ENCODE measurements at regions not wholly inside any gene's neighbourhood (a gene's known extent, or its start where the extent isn't known, plus 50 kb on each side); places are given as distances from the start of the nearest gene placed in this dataset.

- Histone ChIP-seq H3K4me3 (replicated peaks; ENCODE audit: low read depth, low read length) (no peak overlapping the region), H3K27me3 (replicated peaks; ENCODE audit: control insufficient read depth, insufficient read depth, low read length) (no peaks in the 10 kb centered on the region), H3K36me3 (ENCODE audit: control insufficient read depth, insufficient read depth, low read length) (no peaks in the 10 kb centered on the region)
- DNase-seq (ENCODE audit: extremely low read depth, insufficient read length): no peak
- no peak for TF ChIP-seq CTCF (IDR thresholded peaks at IDR 0.05; ENCODE audit: insufficient read depth, low read length, poor library complexity, severe bottlenecking)
Measured at GRCh38 chr1:58211869-58212268, 334.7 kb downstream of the OMA1 start.

GRCh38 chr1:58209575-58209974, 337.0 kb downstream of the OMA1 start:
- Histone ChIP-seq H3K4me3 (replicated peaks; ENCODE audit: low read depth, low read length) (no peak overlapping the region), H3K36me3 (ENCODE audit: control insufficient read depth, insufficient read depth, low read length) (no peaks in the 10 kb centered on the region), H3K27me3 (replicated peaks; ENCODE audit: control insufficient read depth, insufficient read depth, low read length) (no peaks in the 10 kb centered on the region)
- no peak for DNase-seq (ENCODE audit: extremely low read depth, insufficient read length)
- no peak for TF ChIP-seq CTCF (IDR thresholded peaks at IDR 0.05; ENCODE audit: insufficient read depth, low read length, poor library complexity, severe bottlenecking)

- no peak for TF ChIP-seq CTCF (IDR thresholded peaks at IDR 0.05; ENCODE audit: insufficient read depth, low read length, poor library complexity, severe bottlenecking)
- Histone ChIP-seq H3K4me3 (replicated peaks; ENCODE audit: low read depth, low read length) (no peak overlapping the region), H3K36me3 (ENCODE audit: control insufficient read depth, insufficient read depth, low read length) (no peaks in the 10 kb centered on the region), H3K27me3 (replicated peaks; ENCODE audit: control insufficient read depth, insufficient read depth, low read length) (no peaks in the 10 kb centered on the region)
- no peak for DNase-seq (ENCODE audit: extremely low read depth, insufficient read length)
Measured at GRCh38 chr1:58206749-58207148, 339.8 kb downstream of the OMA1 start.

- Histone ChIP-seq H3K4me3 (replicated peaks; ENCODE audit: low read depth, low read length) (no peak overlapping the region), H3K36me3 (ENCODE audit: control insufficient read depth, insufficient read depth, low read length) (no peaks in the 10 kb centered on the region), H3K27me3 (replicated peaks; ENCODE audit: control insufficient read depth, insufficient read depth, low read length) (no peaks in the 10 kb centered on the region)
- TF ChIP-seq CTCF (IDR thresholded peaks at IDR 0.05; ENCODE audit: insufficient read depth, low read length, poor library complexity, severe bottlenecking): peak; percentile 31
- no peak for DNase-seq (ENCODE audit: extremely low read depth, insufficient read length)
Measured at GRCh38 chr1:58204284-58204683, 342.2 kb downstream of the OMA1 start.

- no peak for DNase-seq (ENCODE audit: extremely low read depth, insufficient read length)
- no peaks in the 10 kb centered on the region for H3K36me3 ChIP-seq (ENCODE audit: control insufficient read depth, insufficient read depth, low read length)
- TF ChIP-seq CTCF (IDR thresholded peaks at IDR 0.05; ENCODE audit: insufficient read depth, low read length, poor library complexity, severe bottlenecking): no peak
Measured at GRCh38 chr1:58201492-58202106, 344.9 kb downstream of the OMA1 start.

GRCh38 chr1:58200437-58200836, 346.1 kb downstream of the OMA1 start:
- H3K27me3 ChIP-seq (replicated peaks; ENCODE audit: control insufficient read depth, insufficient read depth, low read length): no peaks in the 10 kb centered on the region

More at GRCh38 chr1:58201492-58202106, 344.9 kb downstream of the OMA1 start:
- H3K27me3 ChIP-seq (replicated peaks; ENCODE audit: control insufficient read depth, insufficient read depth, low read length): no peaks in the 10 kb centered on the region
- no peak overlapping the region for H3K4me3 ChIP-seq (replicated peaks; ENCODE audit: low read depth, low read length)

More at GRCh38 chr1:58200437-58200836, 346.1 kb downstream of the OMA1 start:
- TF ChIP-seq CTCF (IDR thresholded peaks at IDR 0.05; ENCODE audit: insufficient read depth, low read length, poor library complexity, severe bottlenecking): no peak
- Histone ChIP-seq H3K36me3 (ENCODE audit: control insufficient read depth, insufficient read depth, low read length) (no peaks in the 10 kb centered on the region), H3K4me3 (replicated peaks; ENCODE audit: low read depth, low read length) (no peak overlapping the region)
- no peak for DNase-seq (ENCODE audit: extremely low read depth, insufficient read length)

Data from GM06990 (cell line).